ENCODE measurements at regions not wholly inside any gene's neighbourhood (a gene's known extent, or its start where the extent isn't known, plus 50 kb on each side); places are given as distances from the start of the nearest gene placed in this dataset.

DNA sequence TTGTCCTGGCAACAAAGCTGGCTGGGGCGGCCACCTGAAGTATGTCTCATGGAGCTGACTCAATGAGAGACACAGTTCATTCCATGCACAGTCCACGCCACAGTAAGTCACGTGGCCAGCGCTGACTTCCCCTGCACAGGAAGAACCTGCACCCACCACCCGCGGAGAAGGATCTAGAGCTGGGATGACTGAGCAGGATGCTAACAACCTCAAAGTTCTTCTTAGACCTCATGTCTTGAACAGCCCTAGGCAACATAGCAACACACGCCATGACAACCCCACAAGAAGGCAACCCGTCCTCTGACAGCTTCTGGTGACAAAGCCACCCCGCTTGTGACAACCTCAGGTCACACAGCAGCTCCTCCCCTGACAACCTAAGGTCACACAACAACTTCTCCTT lies 76.9 kb upstream of the B3GAT1 start:
- DNase-seq, result no peak
- Histone ChIP-seq H3K9me3 (replicated peaks in 1 of 3) (no peaks in the 10 kb centered on the region), H3K4me3 (no peak overlapping the region), H3K36me3 (replicated peaks in 1 of 2) (no peaks in the 10 kb centered on the region), H3K4me1 (replicated peaks in 1 of 2) (no peaks in the 10 kb centered on the region), H3K27me3 (no peaks in the 10 kb centered on the region), H3K27ac (no peak overlapping the region)
- intact Hi-C loops (cut with DNase I), result no loop called here
- TF ChIP-seq, protein P1, sequence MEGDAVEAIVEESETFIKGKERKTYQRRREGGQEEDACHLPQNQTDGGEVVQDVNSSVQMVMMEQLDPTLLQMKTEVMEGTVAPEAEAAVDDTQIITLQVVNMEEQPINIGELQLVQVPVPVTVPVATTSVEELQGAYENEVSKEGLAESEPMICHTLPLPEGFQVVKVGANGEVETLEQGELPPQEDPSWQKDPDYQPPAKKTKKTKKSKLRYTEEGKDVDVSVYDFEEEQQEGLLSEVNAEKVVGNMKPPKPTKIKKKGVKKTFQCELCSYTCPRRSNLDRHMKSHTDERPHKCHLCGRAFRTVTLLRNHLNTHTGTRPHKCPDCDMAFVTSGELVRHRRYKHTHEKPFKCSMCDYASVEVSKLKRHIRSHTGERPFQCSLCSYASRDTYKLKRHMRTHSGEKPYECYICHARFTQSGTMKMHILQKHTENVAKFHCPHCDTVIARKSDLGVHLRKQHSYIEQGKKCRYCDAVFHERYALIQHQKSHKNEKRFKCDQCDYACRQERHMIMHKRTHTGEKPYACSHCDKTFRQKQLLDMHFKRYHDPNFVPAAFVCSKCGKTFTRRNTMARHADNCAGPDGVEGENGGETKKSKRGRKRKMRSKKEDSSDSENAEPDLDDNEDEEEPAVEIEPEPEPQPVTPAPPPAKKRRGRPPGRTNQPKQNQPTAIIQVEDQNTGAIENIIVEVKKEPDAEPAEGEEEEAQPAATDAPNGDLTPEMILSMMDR (IDR thresholded peaks at IDR 0.05), result no peak
- TF ChIP-seq POLR2A (IDR thresholded peaks at IDR 0.05), result no peak
- 68 to 86% (median 73%) methylated on average over 4 to 9 of the region's 9 CpGs for WGBS, 4 donors

DNA sequence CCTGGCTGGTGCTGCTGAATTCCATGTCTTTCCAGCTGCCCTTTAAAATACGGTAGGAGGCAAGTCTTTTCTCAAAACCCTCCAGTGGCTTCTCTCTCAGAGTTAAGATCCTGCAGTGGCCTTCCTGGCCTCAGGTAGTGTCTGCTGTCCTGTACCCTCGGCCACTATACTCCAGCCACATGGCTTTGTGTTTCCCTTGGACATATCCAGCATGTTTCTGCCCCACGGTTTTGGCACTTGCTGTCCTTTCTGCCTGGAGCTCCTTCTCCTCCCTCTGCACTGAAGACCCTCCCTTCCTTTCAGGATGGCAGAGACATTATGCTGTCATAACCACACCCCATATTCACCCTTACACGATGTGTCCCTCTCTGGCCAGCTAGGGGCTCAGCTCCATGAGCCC lies 76.5 kb upstream of the B3GAT1 start:
- 54 to 71% (median 59%) methylated on average over 3 to 4 of the region's 4 CpGs for WGBS, 4 donors
- intact Hi-C loops (cut with DNase I), result no loop called here
- no peak for TF ChIP-seq POLR2A (IDR thresholded peaks at IDR 0.05)
- TF ChIP-seq, protein P1 (IDR thresholded peaks at IDR 0.05), result no peak
- H3K27ac ChIP-seq, result no peak overlapping the region
- H3K36me3 ChIP-seq (replicated peaks in 1 of 2), result no peaks in the 10 kb centered on the region
- H3K9me3 ChIP-seq (replicated peaks in 1 of 3), result no peaks in the 10 kb centered on the region
- no peak for DNase-seq
- no peaks in the 10 kb centered on the region for H3K4me1 ChIP-seq (replicated peaks in 1 of 2)
- no peak overlapping the region for H3K4me3 ChIP-seq
- H3K27me3 ChIP-seq, result no peaks in the 10 kb centered on the region

DNA sequence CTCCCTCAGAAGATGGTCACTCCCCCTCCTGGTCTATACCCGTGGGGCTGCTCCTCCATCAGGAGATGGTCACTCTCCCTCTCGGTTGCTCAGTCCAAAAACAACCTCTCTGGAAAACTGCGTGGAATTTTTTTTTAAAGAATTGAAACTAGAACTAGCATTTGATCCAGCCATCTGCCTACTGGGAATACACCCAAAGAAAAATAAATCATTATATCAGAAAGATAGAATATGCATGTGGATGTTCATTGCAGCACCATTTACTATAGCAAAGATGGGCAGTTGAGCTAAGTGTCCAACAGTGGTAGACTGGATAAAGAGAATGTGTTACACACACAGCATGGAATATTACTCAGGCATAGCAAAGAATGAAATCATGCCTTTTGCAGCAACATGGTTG lies 75.7 kb upstream of the B3GAT1 start:
- no peak for DNase-seq
- Histone ChIP-seq H3K4me3 (no peak overlapping the region), H3K4me1 (replicated peaks in 1 of 2) (no peaks in the 10 kb centered on the region), H3K36me3 (replicated peaks in 1 of 2) (no peaks in the 10 kb centered on the region), H3K27ac (no peak overlapping the region), H3K27me3 (no peaks in the 10 kb centered on the region), H3K9me3 (replicated peaks in 1 of 3) (no peaks in the 10 kb centered on the region)
- WGBS, 4 donors, result 62 to 74% (median 65%) methylated on average over 3 of the region's 3 CpGs
- intact Hi-C loops (cut with DNase I), result no loop called here
- TF ChIP-seq POLR2A (IDR thresholded peaks at IDR 0.05), result no peak
- TF ChIP-seq, protein P1 (IDR thresholded peaks at IDR 0.05), result no peak

DNA sequence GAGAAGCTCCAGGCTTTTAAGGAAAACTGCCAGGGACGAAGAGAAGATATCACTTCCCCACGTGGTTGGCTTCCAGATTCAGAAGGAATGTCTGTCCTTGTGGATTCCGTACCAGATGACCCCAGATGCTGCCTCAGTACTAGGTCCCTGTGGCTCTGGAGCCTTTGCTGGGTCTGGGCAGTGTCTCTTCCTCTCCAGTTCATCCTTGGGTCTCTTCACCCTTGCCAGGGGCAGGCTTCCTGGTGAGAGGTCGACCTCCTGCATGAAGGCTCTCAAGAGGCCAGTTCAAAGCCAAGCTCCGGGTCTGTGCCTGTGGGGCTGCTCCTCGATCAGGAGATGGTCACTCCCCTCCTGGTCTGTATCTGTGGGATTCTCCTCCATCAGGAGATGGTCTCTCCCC lies 74.7 kb upstream of the B3GAT1 start:
- Histone ChIP-seq H3K27ac (no peak overlapping the region), H3K36me3 (replicated peaks in 1 of 2) (no peaks in the 10 kb centered on the region), H3K9me3 (replicated peaks in 1 of 3) (no peaks in the 10 kb centered on the region), H3K27me3 (no peaks in the 10 kb centered on the region), H3K4me1 (replicated peaks in 1 of 2) (no peaks in the 10 kb centered on the region), H3K4me3 (no peak overlapping the region)
- intact Hi-C loops (cut with DNase I), result no loop called here
- no peak for TF ChIP-seq POLR2A (IDR thresholded peaks at IDR 0.05)
- TF ChIP-seq, protein P1 (IDR thresholded peaks at IDR 0.05), result no peak
- peak in 1 of 7 donors; percentile 36 for DNase-seq
- 64 to 74% (median 68%) methylated on average over 5 to 6 of the region's 6 CpGs for WGBS, 4 donors

Measured in adrenal gland (tissue), 9 donors.